Stimulated activated CD4-positive, alpha-beta T cell treated with anti-CD3 and anti-CD28 coated beads, Interleukin-1b, Interleukin-23, amount 100 ng/mL, for 24 hours (primary cell): ENCODE measurements at regions not wholly inside any gene's neighbourhood (a gene's known extent, or its start where the extent isn't known, plus 50 kb on each side); places are given as distances from the start of the nearest gene placed in this dataset.
"Not testable (repeated sequence)": the region's sequence is repeated elsewhere in the genome, so short reads cannot be mapped to it uniquely, and the experiment has no call there.

Source experiments
- DNase-seq, 4 experiments: peaks; one replicate each; pipeline ENCODE4 v3.0.0-alpha.2; 2020; ENCODE audit warnings: low read depth in 4 of 4, low spot score in 1 of 4

- DNase-seq, result no peak
Observed at GRCh38 chr10:120188950-120189349, 268.1 kb upstream of the PLPP4 start.

- no peak for DNase-seq
Observed at GRCh38 chr10:120195984-120196712, 260.9 kb upstream of the PLPP4 start.

- DNase-seq, result no peak
Observed at GRCh38 chr10:120204877-120205276, 252.2 kb upstream of the PLPP4 start.

GRCh38 chr10:120205368-120206018 is 251.5 kb upstream of the PLPP4 start:
- DNase-seq, result no peak

- DNase-seq, result no peak
Observed at GRCh38 chr10:120208488-120208887, 248.5 kb upstream of the PLPP4 start.

- DNase-seq, result no peak
Observed at GRCh38 chr10:120209124-120209762, 247.8 kb upstream of the PLPP4 start.

GRCh38 chr10:120212275-120212674 is 244.8 kb upstream of the PLPP4 start:
- DNase-seq, result no peak

GRCh38 chr10:120213283-120213682 is 243.7 kb upstream of the PLPP4 start:
- not testable (repeated sequence) for DNase-seq

- DNase-seq, result no peak
Observed at GRCh38 chr10:120217736-120218135, 239.3 kb upstream of the PLPP4 start.

- DNase-seq, result no peak
Observed at GRCh38 chr10:120221873-120222485, 235.0 kb upstream of the PLPP4 start.

- DNase-seq, result no peak
Observed at GRCh38 chr10:120229641-120230040, 227.4 kb upstream of the PLPP4 start.

- DNase-seq, result not testable (repeated sequence)
Observed at GRCh38 chr10:120239695-120240094, 217.3 kb upstream of the PLPP4 start.

- no peak for DNase-seq
Observed at GRCh38 chr10:120251821-120252442, 205.1 kb upstream of the PLPP4 start.

GRCh38 chr10:120253131-120253530 is 203.9 kb upstream of the PLPP4 start:
- no peak for DNase-seq

GRCh38 chr10:120260456-120260855 is 196.6 kb upstream of the PLPP4 start:
- DNase-seq, result no peak

- no peak for DNase-seq
Observed at GRCh38 chr10:120262857-120263547, 194.0 kb upstream of the PLPP4 start.

- no peak for DNase-seq
Observed at GRCh38 chr10:120266022-120266421, 191.0 kb upstream of the PLPP4 start.

- no peak for DNase-seq
Observed at GRCh38 chr10:120270906-120271305, 186.1 kb upstream of the PLPP4 start.

- DNase-seq, result no peak
Observed at GRCh38 chr10:120271696-120272095, 185.3 kb upstream of the PLPP4 start.

GRCh38 chr10:120272350-120272749 is 184.7 kb upstream of the PLPP4 start:
- DNase-seq, result no peak

- DNase-seq, result no peak
Observed at GRCh38 chr10:120278069-120278468, 179.0 kb upstream of the PLPP4 start.
